ENCODE measurements at regions not wholly inside any gene's neighbourhood (a gene's known extent, or its start where the extent isn't known, plus 50 kb on each side); places are given as distances from the start of the nearest gene placed in this dataset.

- TF ChIP-seq PHF8 (conservative IDR thresholded peaks at IDR 0.05; ENCODE audit: low read depth, low read length) (no peak), EGR1 (IDR thresholded peaks at IDR 0.05; ENCODE audit: borderline replicate concordance, low read depth, low read length) (no peak), KDM4A (IDR thresholded peaks at IDR 0.05; ENCODE audit: low read depth, low read length, severe bottlenecking) (no peak), EP300 (IDR thresholded peaks at IDR 0.05; ENCODE audit: borderline replicate concordance in 1 of 2, low read depth in 2 of 2, low read length in 2 of 2) (no peak), JUND (IDR thresholded peaks at IDR 0.05; ENCODE audit: low read length) (peak; percentile 42; the same call in 1 of the 2 replicates), CBX5 (IDR thresholded peaks at IDR 0.05; ENCODE audit: low read depth, low read length) (no peak), HDAC6 (IDR thresholded peaks at IDR 0.05; ENCODE audit: low read depth, low read length) (no peak), POU5F1 (IDR thresholded peaks at IDR 0.05; ENCODE audit: low read depth, low read length) (no peak), USF2 (IDR thresholded peaks at IDR 0.05; ENCODE audit: low read length) (no peak), ATF3 (IDR thresholded peaks at IDR 0.05; ENCODE audit: insufficient read depth, low read depth, low read length) (no peak), BCL11A (IDR thresholded peaks at IDR 0.05; ENCODE audit: low read depth in 2 of 2, low read length in 2 of 2) (no peak), EZH2 (IDR thresholded peaks at IDR 0.05; ENCODE audit: low read depth, low read length, severe bottlenecking) (no peak), BACH1 (IDR thresholded peaks at IDR 0.05; ENCODE audit: low read length) (no peak), POLR2AphosphoS5 (IDR thresholded peaks at IDR 0.05; ENCODE audit: low read depth, low read length) (no peak), KDM1A (IDR thresholded peaks at IDR 0.05; ENCODE audit: borderline replicate concordance, low read length) (peak; percentile 19; the same call in 1 of the 2 replicates), FOSL1 (IDR thresholded peaks at IDR 0.05; ENCODE audit: insufficient read depth, low read depth, low read length) (no peak), TAF1 (IDR thresholded peaks at IDR 0.05; ENCODE audit: low read depth, low read length) (no peak), KDM5A (IDR thresholded peaks at IDR 0.05; ENCODE audit: low read length) (no peak), E2F6 (IDR thresholded peaks at IDR 0.05) (no peak), RAD21 (IDR thresholded peaks at IDR 0.05 in 1 of 2, conservative IDR thresholded peaks at IDR 0.05 in 1 of 2; ENCODE audit: low read depth in 2 of 2, low read length in 2 of 2) (no peak)
Observed at GRCh38 chr11:104402812-104403521, 239.0 kb upstream of the PDGFD start (continued).

Measured in H1 (cell line).